Smooth muscle cell (in vitro differentiated cells): ENCODE measurements at regions not wholly inside any gene's neighbourhood (a gene's known extent, or its start where the extent isn't known, plus 50 kb on each side); places are given as distances from the start of the nearest gene placed in this dataset.

Experiments used
- DNase-seq: peaks from one replicate; lab custom pipeline; 2025; ENCODE audit not compliant: unreplicated experiment; lab: John Stamatoyannopoulos, UW
- H2AFZ ChIP-seq: fragments of 200-600 bp; sonication (generic); 2 replicates; pipeline ENCODE4 v1.6.0; 2016; ENCODE audit warnings: antibody characterized with exemption, low read depth, mild to moderate bottlenecking
- H3F3A ChIP-seq: fragments of 200-600 bp; sonication (generic); 2 replicates; pipeline ENCODE4 v1.6.0; 2017; ENCODE audit warnings: antibody characterized with exemption, low read depth
- H3K27ac ChIP-seq: fragments of 200-600 bp; sonication (generic); 2 replicates; pipeline ENCODE4 v1.5.1; 2016; ENCODE audit warnings: low read depth, mild to moderate bottlenecking
- H3K27me3 ChIP-seq: fragments of 200-600 bp; sonication (generic); 2 replicates; pipeline ENCODE4 v1.6.1; 2016; ENCODE audit warnings: low read depth, mild to moderate bottlenecking
- H3K36me3 ChIP-seq: fragments of 200-600 bp; sonication (generic); 2 replicates; pipeline ENCODE4 v1.5.1; 2016; ENCODE audit warnings: low read depth
- H3K4me1 ChIP-seq: fragments of 200-600 bp; sonication (generic); 2 replicates; pipeline ENCODE4 v1.5.1; 2016; ENCODE audit warnings: low read depth
- H3K4me2 ChIP-seq: fragments of 200-600 bp; sonication (generic); 2 replicates; pipeline ENCODE4 v1.6.0; 2016; ENCODE audit warnings: mild to moderate bottlenecking
- H3K4me3 ChIP-seq: fragments of 200-600 bp; sonication (generic); 2 replicates; pipeline ENCODE4 v1.5.1; 2016; ENCODE audit warnings: mild to moderate bottlenecking
- H3K79me2 ChIP-seq: fragments of 200-600 bp; sonication (generic); 2 replicates; pipeline ENCODE4 v1.6.0; 2016; ENCODE audit warnings: low read depth, mild to moderate bottlenecking
- H3K9ac ChIP-seq: fragments of 200-600 bp; sonication (generic); 2 replicates; pipeline ENCODE4 v1.6.0; 2016; ENCODE audit warnings: low read depth
- H3K9me3 ChIP-seq: fragments of 200-600 bp; sonication (generic); replicated peaks from 2 replicates; pipeline ENCODE4 v1.5.1; 2016; ENCODE audit warnings: low read depth
- H4K20me1 ChIP-seq: fragments of 200-600 bp; sonication (generic); 2 replicates; pipeline ENCODE4 v1.6.0; 2016; ENCODE audit warnings: low read depth
- WGBS: methylation state at CpG from one replicate; pipeline ENCODE4 v1.1.7; 2016; ENCODE audit warnings: low lambda C conversion rate; 5-methylcytosine and 5-hydroxymethylcytosine counted together
- TF ChIP-seq, protein P1 (sequence below): fragments of 200-600 bp; sonication (generic); IDR thresholded peaks from 2 replicates; pipeline ENCODE4 v1.5.1; 2017; ENCODE audit warnings: borderline replicate concordance, mild to moderate bottlenecking, antibody characterized with exemption; ENCODE audit not compliant: insufficient read depth, poor library complexity, severe bottlenecking

DNA sequence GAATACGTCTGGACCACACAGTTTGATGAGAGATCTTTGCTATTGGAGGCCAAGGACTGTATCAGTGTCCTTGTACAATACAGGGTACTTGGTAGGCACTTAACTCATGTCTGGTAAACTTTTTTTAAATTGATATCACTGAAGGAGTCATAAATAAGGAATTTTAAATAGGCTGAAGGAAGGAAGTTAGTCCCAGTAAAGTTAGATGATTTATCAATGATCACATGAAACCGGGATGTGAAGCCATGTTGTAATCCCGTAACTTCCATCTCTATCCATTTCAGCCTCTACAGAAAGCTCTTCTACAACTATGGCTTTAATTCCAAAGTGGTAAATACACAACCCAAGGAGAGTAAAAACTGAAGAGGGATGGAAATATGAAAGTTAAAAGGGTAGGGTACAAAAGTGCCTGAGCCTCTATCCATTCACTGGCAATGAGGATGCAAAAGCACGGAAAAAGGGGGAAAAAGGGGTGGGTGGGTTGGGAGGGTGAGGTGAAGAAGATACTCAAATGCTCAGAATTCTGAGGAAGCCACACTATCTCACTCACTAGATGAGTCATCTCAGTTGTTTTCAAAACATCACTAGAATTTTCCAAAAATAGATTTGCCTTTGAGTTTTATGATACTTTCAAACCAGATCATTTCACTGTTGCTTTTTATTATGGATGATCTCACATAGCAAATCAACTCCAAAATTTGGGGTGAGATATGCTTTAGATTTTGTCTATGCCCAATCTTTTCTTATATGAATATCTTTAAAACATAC lies 1053.5 kb downstream of the NR2F1-AS1 start:
- DNase-seq: no peak
- H3K4me1 ChIP-seq: no peaks in the 10 kb centered on the region
- TF ChIP-seq, protein P1, sequence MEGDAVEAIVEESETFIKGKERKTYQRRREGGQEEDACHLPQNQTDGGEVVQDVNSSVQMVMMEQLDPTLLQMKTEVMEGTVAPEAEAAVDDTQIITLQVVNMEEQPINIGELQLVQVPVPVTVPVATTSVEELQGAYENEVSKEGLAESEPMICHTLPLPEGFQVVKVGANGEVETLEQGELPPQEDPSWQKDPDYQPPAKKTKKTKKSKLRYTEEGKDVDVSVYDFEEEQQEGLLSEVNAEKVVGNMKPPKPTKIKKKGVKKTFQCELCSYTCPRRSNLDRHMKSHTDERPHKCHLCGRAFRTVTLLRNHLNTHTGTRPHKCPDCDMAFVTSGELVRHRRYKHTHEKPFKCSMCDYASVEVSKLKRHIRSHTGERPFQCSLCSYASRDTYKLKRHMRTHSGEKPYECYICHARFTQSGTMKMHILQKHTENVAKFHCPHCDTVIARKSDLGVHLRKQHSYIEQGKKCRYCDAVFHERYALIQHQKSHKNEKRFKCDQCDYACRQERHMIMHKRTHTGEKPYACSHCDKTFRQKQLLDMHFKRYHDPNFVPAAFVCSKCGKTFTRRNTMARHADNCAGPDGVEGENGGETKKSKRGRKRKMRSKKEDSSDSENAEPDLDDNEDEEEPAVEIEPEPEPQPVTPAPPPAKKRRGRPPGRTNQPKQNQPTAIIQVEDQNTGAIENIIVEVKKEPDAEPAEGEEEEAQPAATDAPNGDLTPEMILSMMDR: no peak
- no peaks in the 10 kb centered on the region for H3F3A ChIP-seq
- no peaks in the 10 kb centered on the region for H3K27me3 ChIP-seq
- H3K36me3 ChIP-seq: no peaks in the 10 kb centered on the region
- H2AFZ ChIP-seq: peak overlapping the region; percentile 82
- H3K27ac ChIP-seq: peak overlapping the region; percentile 73
- peak overlapping the region; percentile 61 for H3K4me2 ChIP-seq
- no peak overlapping the region for H3K4me3 ChIP-seq
- H4K20me1 ChIP-seq: no peaks in the 10 kb centered on the region
- 63% methylated on average over 4 of the region's 4 CpGs for WGBS
- no peak overlapping the region for H3K9ac ChIP-seq
- no peaks in the 10 kb centered on the region for H3K9me3 ChIP-seq
- no peaks in the 10 kb centered on the region for H3K79me2 ChIP-seq

DNA sequence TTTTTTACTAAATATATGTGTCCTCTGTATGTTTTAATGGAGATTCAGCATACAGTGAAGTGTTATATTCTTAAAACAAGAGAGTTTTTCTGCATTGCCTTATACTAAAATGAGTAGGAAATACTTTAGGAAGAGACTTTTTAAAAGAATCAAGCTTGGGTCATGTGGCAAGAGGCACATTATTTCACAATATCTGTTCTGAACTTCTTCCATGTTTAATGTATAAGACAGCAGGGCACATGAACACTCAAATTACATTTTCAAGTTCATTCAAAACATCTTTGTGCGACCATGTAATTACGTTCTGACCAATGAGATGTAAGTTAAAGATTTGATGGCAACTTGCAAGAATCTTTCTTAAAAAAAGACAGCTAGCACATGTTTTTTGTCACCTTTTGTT lies 1055.9 kb downstream of the NR2F1-AS1 start:
- Histone ChIP-seq H3K4me2 (no peak overlapping the region), H3K27ac (no peak overlapping the region), H3K4me3 (no peak overlapping the region), H4K20me1 (no peaks in the 10 kb centered on the region), H3K27me3 (no peaks in the 10 kb centered on the region), H3K9me3 (no peaks in the 10 kb centered on the region), H3F3A (no peaks in the 10 kb centered on the region), H3K36me3 (no peaks in the 10 kb centered on the region), H2AFZ (peak overlapping the region; percentile 71), H3K9ac (no peak overlapping the region), H3K79me2 (no peaks in the 10 kb centered on the region), H3K4me1 (no peaks in the 10 kb centered on the region)
- WGBS: 93% methylated on average over 2 of the region's 2 CpGs
- TF ChIP-seq, protein P1: no peak
- no peak for DNase-seq

DNA sequence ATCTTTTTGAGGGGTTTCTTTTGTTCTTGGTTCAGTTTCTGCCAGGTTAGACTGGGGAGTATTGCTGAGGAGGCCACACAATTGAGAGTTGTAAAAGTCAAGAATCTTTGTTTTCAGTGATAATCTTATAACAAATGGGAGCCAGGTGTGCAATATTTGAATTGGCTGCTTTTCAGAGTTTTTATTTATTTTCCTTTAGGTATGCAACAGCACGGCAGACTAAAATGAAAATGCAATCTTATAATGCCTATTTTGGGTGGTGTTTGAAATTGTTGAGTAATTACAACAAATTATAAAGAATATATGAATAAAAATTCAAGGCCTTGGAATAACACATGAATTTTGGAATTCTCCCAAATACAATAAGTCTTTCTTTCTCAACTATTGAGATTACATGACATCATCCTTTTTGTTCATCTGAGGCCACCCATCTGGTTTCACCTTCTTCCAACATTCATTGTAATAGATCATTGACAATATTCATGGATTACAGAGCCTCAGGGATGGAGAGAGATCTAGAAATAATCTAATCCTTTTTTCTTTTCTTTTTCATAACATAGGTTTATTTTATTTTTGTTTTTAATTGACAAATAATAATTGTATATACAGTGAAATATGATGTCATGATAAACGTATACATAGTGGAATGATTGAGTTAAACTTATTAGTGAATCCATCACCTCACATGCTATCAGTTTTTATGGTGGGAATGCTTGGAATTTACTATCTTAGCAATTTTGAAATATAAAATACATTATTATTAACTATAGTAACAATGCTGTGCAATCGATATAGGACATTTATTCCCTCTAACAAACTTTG lies 1061.0 kb downstream of the NR2F1-AS1 start:
- WGBS: 87% methylated on average over 3 of the region's 3 CpGs
- no peaks in the 10 kb centered on the region for H3K4me1 ChIP-seq
- DNase-seq: no peak
- H3K27me3 ChIP-seq: no peaks in the 10 kb centered on the region
- no peaks in the 10 kb centered on the region for H3K9me3 ChIP-seq
- H3K79me2 ChIP-seq: no peaks in the 10 kb centered on the region
- H3K27ac ChIP-seq: no peak overlapping the region
- no peak overlapping the region for H3K9ac ChIP-seq
- no peak overlapping the region for H3K4me3 ChIP-seq
- H4K20me1 ChIP-seq: no peaks in the 10 kb centered on the region
- TF ChIP-seq, protein P1: no peak
- H3K36me3 ChIP-seq: no peaks in the 10 kb centered on the region
- no peaks in the 10 kb centered on the region for H3F3A ChIP-seq
- H3K4me2 ChIP-seq: no peak overlapping the region
- H2AFZ ChIP-seq: no peak overlapping the region
